Sigmoid colon (tissue), 6 donors: ENCODE measurements at regions not wholly inside any gene's neighbourhood (a gene's known extent, or its start where the extent isn't known, plus 50 kb on each side); places are given as distances from the start of the nearest gene placed in this dataset.
"Not testable (repeated sequence)": the region's sequence is repeated elsewhere in the genome, so short reads cannot be mapped to it uniquely, and the experiment has no call there.

Experiments
- DNase-seq: peaks from one replicate; pipeline ENCODE4 v3.0.0-alpha.2; 2019
- H3K27ac ChIP-seq, 4 donors: fragments of 200-600 bp; sonication (generic); one replicate each; pipeline ENCODE4 v1.5.1; 2016 to 2019; ENCODE audit warnings: mild to moderate bottlenecking in 1 of 4
- H3K27me3 ChIP-seq, 3 donors: fragments of 200-600 bp; sonication (generic); one replicate each; pipeline ENCODE4 v1.5.1; 2019; ENCODE audit warnings: mild to moderate bottlenecking in 1 of 3
- H3K36me3 ChIP-seq, 4 donors: fragments of 200-600 bp; sonication (generic); one replicate each; pipeline ENCODE4 v1.5.1; 2016 to 2019
- H3K4me1 ChIP-seq, 4 donors: fragments of 200-600 bp; sonication (generic); one replicate each; pipeline ENCODE4 v1.5.1; 2017 to 2019
- H3K4me3 ChIP-seq, 4 donors: fragments of 200-600 bp; sonication (generic); one replicate each; pipeline ENCODE4 v1.5.1; 2017 to 2019; ENCODE audit warnings: mild to moderate bottlenecking in 2 of 4, moderate library complexity in 1 of 4
- H3K9me3 ChIP-seq, 4 donors: fragments of 200-600 bp in 3 of 4; sonication (generic) in 3 of 4; one replicate each; pipeline versions ENCODE4 v1.5.1 to v1.6.1; 2013 to 2019
- EP300 ChIP-seq, 4 donors: sonication (generic); formaldehyde crosslinking; IDR thresholded peaks; one replicate each; pipeline ENCODE4 v1.6.1; 2017; ENCODE audit warnings: antibody characterized with exemption in 4 of 4
- POLR2A ChIP-seq, 2 donors: fragments of 450-650 bp; IDR thresholded peaks; one replicate each; pipeline ENCODE4 v1.6.1; 2016; ENCODE audit warnings: antibody characterized with exemption in 2 of 2, mild to moderate bottlenecking in 2 of 2, moderate library complexity in 2 of 2
- POLR2AphosphoS5 ChIP-seq, 4 donors: sonication (generic); formaldehyde crosslinking; IDR thresholded peaks; one replicate each; pipeline ENCODE4 v1.6.1; 2017; ENCODE audit warnings: antibody characterized with exemption in 4 of 4
- WGBS, 2 donors: extraction: QIAGEN DNeasy Blood & Tissue Kit; methylation state at CpG; one replicate each; pipeline ENCODE4 v1.1.7; 2013; 5-methylcytosine and 5-hydroxymethylcytosine counted together
- intact Hi-C: fragments of 100-400 bp; cut with DNase I; formaldehyde crosslinking; loops from one replicate; pipeline ENCODE4 v1.15.1; 2023
- TF ChIP-seq, protein P1 (sequence below), 4 experiments: fragments of 450-650 bp in 3 of 4; fragments of 200-600 bp in 1 of 4; IDR thresholded peaks; one replicate each; pipeline ENCODE4 v1.5.1; 2016 to 2019; ENCODE audit warnings: antibody characterized with exemption in 4 of 4, mild to moderate bottlenecking in 3 of 4, moderate library complexity in 2 of 4
- donor health status: healthy with polysubstance abuse.
- donor health status: healthy.

DNA sequence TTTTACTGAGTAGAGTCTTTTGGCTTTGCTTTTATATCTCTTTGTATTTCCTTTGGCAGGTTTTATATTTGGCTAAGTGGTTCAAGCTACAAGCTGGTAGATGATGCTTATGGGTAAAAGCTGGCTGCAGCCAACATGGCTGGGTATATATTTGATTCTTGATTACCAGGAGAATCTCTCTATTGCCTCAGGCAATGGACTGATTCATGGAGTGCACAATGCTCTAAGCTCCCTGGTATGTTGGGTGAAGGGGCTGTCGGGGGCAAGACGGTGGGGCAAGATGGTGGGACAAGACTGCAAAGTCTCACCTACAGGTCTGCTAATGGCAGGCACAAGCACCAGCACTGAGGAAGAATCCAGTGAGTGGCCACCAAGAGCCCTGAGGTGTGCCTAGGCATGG is 366.6 kb downstream of the DMAC1 start:
- no peak for DNase-seq
- TF ChIP-seq EP300 (IDR thresholded peaks at IDR 0.05) (no peak), POLR2A (IDR thresholded peaks at IDR 0.05) (no peak), POLR2AphosphoS5 (IDR thresholded peaks at IDR 0.05) (no peak)
- TF ChIP-seq, protein P1, sequence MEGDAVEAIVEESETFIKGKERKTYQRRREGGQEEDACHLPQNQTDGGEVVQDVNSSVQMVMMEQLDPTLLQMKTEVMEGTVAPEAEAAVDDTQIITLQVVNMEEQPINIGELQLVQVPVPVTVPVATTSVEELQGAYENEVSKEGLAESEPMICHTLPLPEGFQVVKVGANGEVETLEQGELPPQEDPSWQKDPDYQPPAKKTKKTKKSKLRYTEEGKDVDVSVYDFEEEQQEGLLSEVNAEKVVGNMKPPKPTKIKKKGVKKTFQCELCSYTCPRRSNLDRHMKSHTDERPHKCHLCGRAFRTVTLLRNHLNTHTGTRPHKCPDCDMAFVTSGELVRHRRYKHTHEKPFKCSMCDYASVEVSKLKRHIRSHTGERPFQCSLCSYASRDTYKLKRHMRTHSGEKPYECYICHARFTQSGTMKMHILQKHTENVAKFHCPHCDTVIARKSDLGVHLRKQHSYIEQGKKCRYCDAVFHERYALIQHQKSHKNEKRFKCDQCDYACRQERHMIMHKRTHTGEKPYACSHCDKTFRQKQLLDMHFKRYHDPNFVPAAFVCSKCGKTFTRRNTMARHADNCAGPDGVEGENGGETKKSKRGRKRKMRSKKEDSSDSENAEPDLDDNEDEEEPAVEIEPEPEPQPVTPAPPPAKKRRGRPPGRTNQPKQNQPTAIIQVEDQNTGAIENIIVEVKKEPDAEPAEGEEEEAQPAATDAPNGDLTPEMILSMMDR (IDR thresholded peaks at IDR 0.05), result no peak
- Histone ChIP-seq H3K27ac (no peak overlapping the region), H3K4me1 (no peaks in the 10 kb centered on the region), H3K4me3 (no peak overlapping the region), H3K27me3 (no peaks in the 10 kb centered on the region), H3K9me3 (peaks cover 0 to 8% (median 0%) of the 10 kb centered on the region in 4 donors), H3K36me3 (no peaks in the 10 kb centered on the region)
- WGBS, 2 donors, result 94 to 98% methylated on average over 2 of the region's 2 CpGs
- intact Hi-C loops, result no loop called here

DNA sequence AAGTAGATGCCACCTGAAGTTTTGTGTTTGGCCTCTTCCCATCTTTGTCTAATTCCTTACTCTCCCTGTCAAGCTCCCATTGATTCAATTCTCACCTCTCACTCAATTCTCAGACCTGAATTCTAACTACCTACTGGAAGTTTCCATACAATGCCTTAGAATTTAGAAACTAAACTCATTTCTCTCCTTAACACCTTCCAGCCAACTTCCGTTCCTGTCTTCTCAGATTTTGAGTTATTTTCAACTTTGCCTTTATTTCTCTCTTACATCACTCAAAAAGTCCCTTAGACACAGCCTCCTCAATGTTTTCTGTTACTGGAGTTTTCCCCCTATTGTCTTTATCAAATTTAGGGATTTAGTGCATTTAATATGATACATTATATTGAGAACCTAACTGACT is 382.2 kb downstream of the DMAC1 start:
- H3K27ac ChIP-seq, H3K27me3 ChIP-seq, H3K4me3 ChIP-seq, DNase-seq, H3K36me3 ChIP-seq, H3K4me1 ChIP-seq, intact Hi-C loops, H3K9me3 ChIP-seq: not testable (repeated sequence)
- WGBS, 2 donors, result 90% methylated on average over 1 of the region's 1 CpG

DNA sequence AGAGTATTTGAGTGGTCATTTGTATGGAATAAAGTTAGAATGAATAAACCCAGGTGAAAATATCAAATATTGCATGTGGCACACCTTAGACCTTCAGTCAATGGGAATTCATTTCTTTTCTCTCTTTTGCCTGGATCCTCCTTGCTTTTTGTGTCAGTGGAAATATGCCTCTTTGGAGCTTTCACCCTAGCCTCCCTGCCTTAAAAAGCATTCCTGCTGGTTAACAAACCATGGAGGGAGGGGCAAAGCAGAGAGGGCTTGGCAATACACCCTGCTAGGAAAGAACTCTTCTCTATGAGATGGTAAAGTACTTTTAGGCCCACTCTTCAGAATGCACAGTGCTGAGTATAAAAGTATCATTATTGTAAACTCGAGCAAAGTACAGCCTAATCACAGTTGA is 383.7 kb downstream of the DMAC1 start:
- no peaks in the 10 kb centered on the region for H3K4me1 ChIP-seq
- intact Hi-C loops, result no loop called here
- TF ChIP-seq POLR2AphosphoS5 (IDR thresholded peaks at IDR 0.05), result no peak
- TF ChIP-seq, protein P1 (IDR thresholded peaks at IDR 0.05), result no peak
- DNase-seq, result no peak
- no peaks in the 10 kb centered on the region for H3K36me3 ChIP-seq
- no peak overlapping the region for H3K27ac ChIP-seq
- no peak overlapping the region for H3K4me3 ChIP-seq
- H3K9me3 ChIP-seq, result no peaks in the 10 kb centered on the region
- H3K27me3 ChIP-seq, result no peaks in the 10 kb centered on the region
- WGBS, 2 donors, result 18 to 68% methylated on average over 1 of the region's 1 CpG

DNA sequence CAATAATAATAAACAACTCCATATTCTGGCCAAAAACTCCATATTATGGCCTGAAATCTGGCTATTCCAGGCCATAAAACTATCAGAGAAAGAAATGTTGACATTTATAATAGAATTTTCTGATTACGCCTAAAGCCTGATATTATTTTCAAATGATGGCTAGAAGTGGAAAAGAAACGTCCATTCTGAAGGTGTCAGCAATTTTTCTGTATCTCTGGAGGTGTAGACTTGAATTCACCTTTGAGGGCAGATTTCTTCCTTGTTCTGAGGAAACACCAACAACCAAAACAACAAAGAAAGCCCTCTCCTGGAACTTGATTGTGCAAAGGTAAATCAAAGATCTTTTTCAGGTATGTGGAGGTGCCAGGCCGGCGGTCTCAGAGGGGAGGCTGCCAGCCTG is 390.7 kb downstream of the DMAC1 start:
- Histone ChIP-seq H3K9me3 (no peaks in the 10 kb centered on the region), H3K27ac (no peak overlapping the region), H3K4me3 (no peak overlapping the region), H3K36me3 (no peaks in the 10 kb centered on the region), H3K27me3 (no peaks in the 10 kb centered on the region), H3K4me1 (no peaks in the 10 kb centered on the region)
- WGBS, 2 donors, result 95% methylated on average over 4 of the region's 4 CpGs
- intact Hi-C loops, result no loop called here
- no peak for TF ChIP-seq POLR2AphosphoS5 (IDR thresholded peaks at IDR 0.05)
- no peak for TF ChIP-seq EP300 (IDR thresholded peaks at IDR 0.05)
- TF ChIP-seq, protein P1 (IDR thresholded peaks at IDR 0.05), result no peak
- TF ChIP-seq POLR2A (IDR thresholded peaks at IDR 0.05), result no peak
- DNase-seq, result no peak

DNA sequence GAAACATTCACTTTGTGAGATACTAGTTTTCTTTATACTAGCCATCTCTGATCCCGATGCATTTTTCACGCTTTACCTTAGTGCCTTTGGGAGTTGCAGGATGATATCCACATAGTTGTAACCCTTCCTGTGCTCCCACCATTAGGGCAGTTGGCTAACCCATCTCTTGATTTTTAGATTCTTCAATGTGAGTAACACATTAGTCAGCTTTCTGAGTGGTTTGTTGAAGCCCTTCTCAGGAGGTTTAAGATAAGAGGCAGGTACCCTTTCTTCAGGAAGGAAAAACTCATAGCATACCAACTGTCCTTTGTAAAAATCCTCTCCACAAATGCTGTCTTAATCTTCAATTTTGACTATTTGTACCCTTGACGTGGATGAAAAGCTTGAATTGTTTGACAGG is 392.3 kb downstream of the DMAC1 start:
- intact Hi-C loops, result no loop called here
- H3K9me3 ChIP-seq, result no peaks in the 10 kb centered on the region
- no peak for DNase-seq
- 94 to 97% methylated on average over 3 of the region's 3 CpGs for WGBS, 2 donors
- no peaks in the 10 kb centered on the region for H3K27me3 ChIP-seq
- H3K4me3 ChIP-seq, result no peak overlapping the region
- H3K4me1 ChIP-seq, result no peaks in the 10 kb centered on the region
- no peaks in the 10 kb centered on the region for H3K36me3 ChIP-seq
- TF ChIP-seq POLR2AphosphoS5 (IDR thresholded peaks at IDR 0.05) (no peak), EP300 (IDR thresholded peaks at IDR 0.05) (no peak), POLR2A (IDR thresholded peaks at IDR 0.05) (no peak)
- TF ChIP-seq, protein P1 (IDR thresholded peaks at IDR 0.05), result no peak
- no peak overlapping the region for H3K27ac ChIP-seq
